ENCODE measurements at regions not wholly inside any gene's neighbourhood (a gene's known extent, or its start where the extent isn't known, plus 50 kb on each side); places are given as distances from the start of the nearest gene placed in this dataset.

- TF ChIP-seq POLR2A (IDR thresholded peaks at IDR 0.05), result no peak
- no peak for TF ChIP-seq CTCF (IDR thresholded peaks at IDR 0.05)
These were observed 300.1 kb downstream of the TLE3 start for GRCh38 chr15:69797615-69798014.
